ENCODE measurements at regions not wholly inside any gene's neighbourhood (a gene's known extent, or its start where the extent isn't known, plus 50 kb on each side); places are given as distances from the start of the nearest gene placed in this dataset.

DNA sequence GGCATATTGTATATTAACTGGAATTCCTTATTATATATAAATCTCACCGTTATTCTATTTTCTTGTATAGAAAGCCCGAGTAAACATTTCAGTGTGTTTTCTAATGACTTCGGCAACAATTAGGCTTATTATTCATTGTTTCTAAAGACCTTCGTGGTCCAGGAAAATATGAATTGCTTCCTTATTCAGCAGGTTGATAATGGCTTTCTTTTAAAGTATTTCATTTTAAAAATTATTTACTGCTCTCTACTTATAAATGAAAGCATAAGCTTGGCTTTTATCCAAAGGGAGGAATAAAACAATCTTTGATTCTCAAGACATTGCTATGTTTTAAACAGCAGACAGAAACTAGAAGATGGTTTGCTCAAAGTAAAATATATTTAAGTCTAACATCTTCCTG is 198.4 kb upstream of the RGS18 start:
- no peak for DNase-seq
- TF ChIP-seq, protein P1, sequence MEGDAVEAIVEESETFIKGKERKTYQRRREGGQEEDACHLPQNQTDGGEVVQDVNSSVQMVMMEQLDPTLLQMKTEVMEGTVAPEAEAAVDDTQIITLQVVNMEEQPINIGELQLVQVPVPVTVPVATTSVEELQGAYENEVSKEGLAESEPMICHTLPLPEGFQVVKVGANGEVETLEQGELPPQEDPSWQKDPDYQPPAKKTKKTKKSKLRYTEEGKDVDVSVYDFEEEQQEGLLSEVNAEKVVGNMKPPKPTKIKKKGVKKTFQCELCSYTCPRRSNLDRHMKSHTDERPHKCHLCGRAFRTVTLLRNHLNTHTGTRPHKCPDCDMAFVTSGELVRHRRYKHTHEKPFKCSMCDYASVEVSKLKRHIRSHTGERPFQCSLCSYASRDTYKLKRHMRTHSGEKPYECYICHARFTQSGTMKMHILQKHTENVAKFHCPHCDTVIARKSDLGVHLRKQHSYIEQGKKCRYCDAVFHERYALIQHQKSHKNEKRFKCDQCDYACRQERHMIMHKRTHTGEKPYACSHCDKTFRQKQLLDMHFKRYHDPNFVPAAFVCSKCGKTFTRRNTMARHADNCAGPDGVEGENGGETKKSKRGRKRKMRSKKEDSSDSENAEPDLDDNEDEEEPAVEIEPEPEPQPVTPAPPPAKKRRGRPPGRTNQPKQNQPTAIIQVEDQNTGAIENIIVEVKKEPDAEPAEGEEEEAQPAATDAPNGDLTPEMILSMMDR (IDR thresholded peaks at IDR 0.05; ENCODE audit: borderline replicate concordance) = no peak
- Histone ChIP-seq H3K27ac (replicated peaks) (no peak overlapping the region), H3K4me3 (no peak overlapping the region), H3K9me3 (replicated peaks) (no peaks in the 10 kb centered on the region), H3K27me3 (ENCODE audit: low read depth) (no peaks in the 10 kb centered on the region), H3K36me3 (no peaks in the 10 kb centered on the region), H3K4me1 (peaks cover 11% of the 10 kb centered on the region)
- intact Hi-C loops (cut with micrococcal nuclease) = no loop called here

DNA sequence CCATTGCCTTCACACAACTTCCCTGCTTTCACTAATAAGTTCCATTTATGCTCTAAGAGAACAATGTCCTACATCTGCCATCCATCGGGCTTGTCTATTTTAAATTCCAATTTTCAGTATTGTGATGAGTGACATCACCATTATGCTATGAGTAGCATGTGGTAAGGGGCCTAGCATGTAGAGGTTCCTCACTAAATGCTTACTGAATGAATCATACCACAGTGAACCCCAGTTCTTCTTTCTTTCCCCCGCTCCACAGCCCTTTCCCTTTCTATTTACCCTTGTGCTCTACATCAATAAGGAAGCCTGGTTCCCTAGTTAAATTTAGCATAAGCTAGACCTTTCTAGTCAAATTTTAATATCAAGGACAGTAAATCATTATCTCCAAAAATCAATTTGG is 195.0 kb upstream of the RGS18 start:
- no peaks in the 10 kb centered on the region for H3K27me3 ChIP-seq (ENCODE audit: low read depth)
- no peaks in the 10 kb centered on the region for H3K9me3 ChIP-seq (replicated peaks)
- H3K4me1 ChIP-seq = peaks cover 11% of the 10 kb centered on the region
- no peak overlapping the region for H3K4me3 ChIP-seq
- peak overlapping the region; percentile 30 for H3K27ac ChIP-seq (replicated peaks)
- no peaks in the 10 kb centered on the region for H3K36me3 ChIP-seq
- DNase-seq = no peak
- TF ChIP-seq, protein P1 (IDR thresholded peaks at IDR 0.05; ENCODE audit: borderline replicate concordance) = no peak
- intact Hi-C loops (cut with micrococcal nuclease) = no loop called here

DNA sequence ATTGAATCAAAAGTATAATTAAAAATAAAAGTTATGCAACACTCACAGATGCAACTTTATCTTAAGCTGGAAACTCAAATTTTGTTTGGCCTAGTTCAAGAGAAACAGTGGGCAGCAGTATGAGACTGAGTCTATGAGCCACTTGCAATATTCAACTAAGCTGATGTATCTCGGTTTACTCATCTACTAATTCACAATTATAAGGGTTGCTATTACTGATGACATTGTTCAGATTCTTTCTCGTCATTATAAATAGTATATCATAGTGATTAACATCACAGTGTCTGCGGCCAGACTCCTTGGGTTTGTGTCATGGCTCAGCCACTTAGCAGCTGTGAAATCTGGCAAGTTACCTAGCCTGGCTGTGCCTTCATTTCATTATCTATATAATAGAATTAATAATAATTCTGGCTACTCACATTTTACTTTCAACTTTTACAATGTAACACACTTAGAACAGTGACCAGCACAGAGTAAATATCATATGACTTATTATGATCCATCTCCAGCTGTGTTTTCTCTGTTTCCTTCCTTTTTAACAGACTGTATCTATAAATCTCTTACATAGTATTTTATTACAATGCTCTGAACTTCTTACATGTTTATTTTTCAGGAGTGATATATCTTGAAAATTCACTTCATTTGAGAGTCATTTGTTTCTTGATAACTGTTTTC is 194.3 kb upstream of the RGS18 start:
- Histone ChIP-seq H3K4me3 (no peak overlapping the region), H3K27ac (replicated peaks) (peak overlapping the region; percentile 30), H3K27me3 (ENCODE audit: low read depth) (no peaks in the 10 kb centered on the region), H3K36me3 (no peaks in the 10 kb centered on the region), H3K4me1 (peaks cover 11% of the 10 kb centered on the region), H3K9me3 (replicated peaks) (no peaks in the 10 kb centered on the region)
- DNase-seq = no peak
- intact Hi-C loops (cut with micrococcal nuclease) = no loop called here
- TF ChIP-seq, protein P1 (IDR thresholded peaks at IDR 0.05; ENCODE audit: borderline replicate concordance) = no peak

DNA sequence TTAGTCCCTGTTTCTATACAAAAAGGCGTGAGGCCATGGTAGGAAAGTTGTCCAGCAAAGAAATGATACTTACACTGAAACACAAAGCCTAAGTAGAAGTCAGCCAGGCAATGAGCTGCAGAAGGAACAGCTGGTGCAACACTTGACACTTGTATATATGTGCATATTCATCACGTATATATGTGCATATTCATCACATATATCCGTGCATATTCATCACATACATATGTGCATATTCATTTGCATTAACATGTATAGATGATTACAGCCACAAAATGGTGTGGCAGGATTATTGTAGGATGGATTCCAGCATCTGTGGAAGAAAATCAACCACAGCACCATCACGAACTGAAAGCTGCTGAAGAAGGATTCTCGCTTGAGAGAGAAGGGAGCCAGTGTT is 189.0 kb upstream of the RGS18 start:
- Histone ChIP-seq H3K9me3 (replicated peaks) (no peaks in the 10 kb centered on the region), H3K4me1 (no peaks in the 10 kb centered on the region), H3K27ac (replicated peaks) (no peak overlapping the region), H3K27me3 (ENCODE audit: low read depth) (no peaks in the 10 kb centered on the region), H3K4me3 (no peak overlapping the region), H3K36me3 (no peaks in the 10 kb centered on the region)
- TF ChIP-seq, protein P1 (IDR thresholded peaks at IDR 0.05; ENCODE audit: borderline replicate concordance) = no peak
- intact Hi-C loops (cut with micrococcal nuclease) = no loop called here
- no peak for DNase-seq

DNA sequence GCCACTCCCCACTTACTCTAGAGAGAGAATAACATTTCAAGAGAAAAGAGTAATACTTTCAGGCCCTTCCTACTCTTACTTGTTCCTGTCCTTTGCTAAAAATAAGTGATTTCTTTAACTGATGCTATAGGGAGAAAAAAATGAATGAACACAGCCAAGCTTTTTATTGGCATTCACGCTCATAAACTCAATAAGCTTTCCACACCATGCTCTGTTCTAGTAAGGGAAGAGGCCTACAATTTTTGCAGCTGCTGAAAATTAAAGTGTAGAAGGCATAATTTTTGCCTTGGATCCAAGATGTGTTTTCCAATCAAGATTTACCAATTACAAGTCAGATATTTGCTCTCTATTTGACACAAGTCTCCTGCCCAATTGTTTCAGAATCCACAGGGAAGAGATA is 188.1 kb upstream of the RGS18 start:
- intact Hi-C loops (cut with micrococcal nuclease) = no loop called here

More for the DNA sequence above, 188.1 kb upstream of the RGS18 start:
- Histone ChIP-seq H3K4me3 (no peak overlapping the region), H3K4me1 (no peaks in the 10 kb centered on the region), H3K36me3 (no peaks in the 10 kb centered on the region), H3K9me3 (replicated peaks) (no peaks in the 10 kb centered on the region), H3K27ac (replicated peaks) (no peak overlapping the region), H3K27me3 (ENCODE audit: low read depth) (no peaks in the 10 kb centered on the region)
- DNase-seq = no peak
- TF ChIP-seq, protein P1 (IDR thresholded peaks at IDR 0.05; ENCODE audit: borderline replicate concordance) = no peak

Measured in left ventricle myocardium inferior (tissue), 1 donor.